ENCODE measurements at regions not wholly inside any gene's neighbourhood (a gene's known extent, or its start where the extent isn't known, plus 50 kb on each side); places are given as distances from the start of the nearest gene placed in this dataset.

GRCh38 chr7:119825091-119825655, 447.8 kb upstream of the KCND2 start:
- no peak overlapping the region for H2AFZ ChIP-seq (ENCODE audit: low read depth, low read length, severe bottlenecking)
- H3K36me3 ChIP-seq (ENCODE audit: low read length) = no peaks in the 10 kb centered on the region
- TF ChIP-seq EZH2phosphoT487 (conservative IDR thresholded peaks at IDR 0.05; ENCODE audit: low read length) (no peak), CTCF (IDR thresholded peaks at IDR 0.05; ENCODE audit: insufficient read depth, low read length, poor library complexity, severe bottlenecking) (no peak)
- H3K79me2 ChIP-seq (ENCODE audit: insufficient read depth, low read length) = no peaks in the 10 kb centered on the region
- no peak overlapping the region for H3K4me3 ChIP-seq (ENCODE audit: insufficient read depth, low read length, poor library complexity, severe bottlenecking)
- no peak overlapping the region for H3K27ac ChIP-seq (ENCODE audit: low read depth, low read length)
- no peaks in the 10 kb centered on the region for H3F3A ChIP-seq (ENCODE audit: insufficient read depth)
- H4K20me1 ChIP-seq (ENCODE audit: low read depth, low read length) = no peaks in the 10 kb centered on the region
- H3K4me2 ChIP-seq (ENCODE audit: low read depth, low read length, poor library complexity, severe bottlenecking) = no peak overlapping the region
- H3K9me2 ChIP-seq (replicated peaks; ENCODE audit: insufficient read depth, low read length) = no peaks in the 10 kb centered on the region
- no peaks in the 10 kb centered on the region for H3K27me3 ChIP-seq (ENCODE audit: low read length)
- H3K9ac ChIP-seq (ENCODE audit: low read length) = no peak overlapping the region
- H3K9me3 ChIP-seq (ENCODE audit: insufficient read depth, low read length) = no peaks in the 10 kb centered on the region

- TF ChIP-seq CTCF (IDR thresholded peaks at IDR 0.05; ENCODE audit: insufficient read depth, low read length, poor library complexity, severe bottlenecking) (no peak), EZH2phosphoT487 (conservative IDR thresholded peaks at IDR 0.05; ENCODE audit: low read length) (no peak)
- H3K4me2 ChIP-seq (ENCODE audit: low read depth, low read length, poor library complexity, severe bottlenecking) = no peak overlapping the region
- no peak overlapping the region for H3K27ac ChIP-seq (ENCODE audit: low read depth, low read length)
- no peak overlapping the region for H3K4me3 ChIP-seq (ENCODE audit: insufficient read depth, low read length, poor library complexity, severe bottlenecking)
- no peaks in the 10 kb centered on the region for H3F3A ChIP-seq (ENCODE audit: insufficient read depth)
- H3K9me3 ChIP-seq (ENCODE audit: insufficient read depth, low read length) = no peaks in the 10 kb centered on the region
- no peak overlapping the region for H3K9ac ChIP-seq (ENCODE audit: low read length)
- no peaks in the 10 kb centered on the region for H3K36me3 ChIP-seq (ENCODE audit: low read length)
- no peaks in the 10 kb centered on the region for H3K9me2 ChIP-seq (replicated peaks; ENCODE audit: insufficient read depth, low read length)
- no peaks in the 10 kb centered on the region for H3K27me3 ChIP-seq (ENCODE audit: low read length)
- H4K20me1 ChIP-seq (ENCODE audit: low read depth, low read length) = no peaks in the 10 kb centered on the region
- no peaks in the 10 kb centered on the region for H3K79me2 ChIP-seq (ENCODE audit: insufficient read depth, low read length)
- H2AFZ ChIP-seq (ENCODE audit: low read depth, low read length, severe bottlenecking) = no peak overlapping the region
These were observed 446.4 kb upstream of the KCND2 start for GRCh38 chr7:119826547-119826946.

- TF ChIP-seq EZH2phosphoT487 (conservative IDR thresholded peaks at IDR 0.05; ENCODE audit: low read length) = no peak
- no peak for TF ChIP-seq CTCF (IDR thresholded peaks at IDR 0.05; ENCODE audit: insufficient read depth, low read length, poor library complexity, severe bottlenecking)
- H3K79me2 ChIP-seq (ENCODE audit: insufficient read depth, low read length) = no peaks in the 10 kb centered on the region
- H3K9ac ChIP-seq (ENCODE audit: low read length) = no peak overlapping the region
- no peak overlapping the region for H2AFZ ChIP-seq (ENCODE audit: low read depth, low read length, severe bottlenecking)
- H3K9me3 ChIP-seq (ENCODE audit: insufficient read depth, low read length) = no peaks in the 10 kb centered on the region
- no peaks in the 10 kb centered on the region for H3F3A ChIP-seq (ENCODE audit: insufficient read depth)
- H3K36me3 ChIP-seq (ENCODE audit: low read length) = no peaks in the 10 kb centered on the region
- no peaks in the 10 kb centered on the region for H3K9me2 ChIP-seq (replicated peaks; ENCODE audit: insufficient read depth, low read length)
- H3K27ac ChIP-seq (ENCODE audit: low read depth, low read length) = no peak overlapping the region
- no peaks in the 10 kb centered on the region for H3K27me3 ChIP-seq (ENCODE audit: low read length)
- no peak overlapping the region for H3K4me3 ChIP-seq (ENCODE audit: insufficient read depth, low read length, poor library complexity, severe bottlenecking)
- no peaks in the 10 kb centered on the region for H4K20me1 ChIP-seq (ENCODE audit: low read depth, low read length)
- no peak overlapping the region for H3K4me2 ChIP-seq (ENCODE audit: low read depth, low read length, poor library complexity, severe bottlenecking)
These were observed 434.5 kb upstream of the KCND2 start for GRCh38 chr7:119838444-119838843.
